ENCODE measurements at regions not wholly inside any gene's neighbourhood (a gene's known extent, or its start where the extent isn't known, plus 50 kb on each side); places are given as distances from the start of the nearest gene placed in this dataset.

- TF ChIP-seq POLR2A (IDR thresholded peaks at IDR 0.05; ENCODE audit: low read depth, low read length) (no peak), JUN (IDR thresholded peaks at IDR 0.05; ENCODE audit: borderline replicate concordance, insufficient read depth, insufficient read length, low read depth) (no peak), FOS (IDR thresholded peaks at IDR 0.05; ENCODE audit: borderline replicate concordance, insufficient read depth, low read length) (no peak), EZH2 (IDR thresholded peaks at IDR 0.05; ENCODE audit: borderline replicate concordance, low read depth, low read length, severe bottlenecking) (no peak), GATA2 (IDR thresholded peaks at IDR 0.05; ENCODE audit: insufficient read depth, insufficient read length, low read depth, low read length) (no peak), POLR2AphosphoS5 (IDR thresholded peaks at IDR 0.05; ENCODE audit: insufficient read depth, low read depth, low read length) (no peak)
- TF ChIP-seq, protein P1, sequence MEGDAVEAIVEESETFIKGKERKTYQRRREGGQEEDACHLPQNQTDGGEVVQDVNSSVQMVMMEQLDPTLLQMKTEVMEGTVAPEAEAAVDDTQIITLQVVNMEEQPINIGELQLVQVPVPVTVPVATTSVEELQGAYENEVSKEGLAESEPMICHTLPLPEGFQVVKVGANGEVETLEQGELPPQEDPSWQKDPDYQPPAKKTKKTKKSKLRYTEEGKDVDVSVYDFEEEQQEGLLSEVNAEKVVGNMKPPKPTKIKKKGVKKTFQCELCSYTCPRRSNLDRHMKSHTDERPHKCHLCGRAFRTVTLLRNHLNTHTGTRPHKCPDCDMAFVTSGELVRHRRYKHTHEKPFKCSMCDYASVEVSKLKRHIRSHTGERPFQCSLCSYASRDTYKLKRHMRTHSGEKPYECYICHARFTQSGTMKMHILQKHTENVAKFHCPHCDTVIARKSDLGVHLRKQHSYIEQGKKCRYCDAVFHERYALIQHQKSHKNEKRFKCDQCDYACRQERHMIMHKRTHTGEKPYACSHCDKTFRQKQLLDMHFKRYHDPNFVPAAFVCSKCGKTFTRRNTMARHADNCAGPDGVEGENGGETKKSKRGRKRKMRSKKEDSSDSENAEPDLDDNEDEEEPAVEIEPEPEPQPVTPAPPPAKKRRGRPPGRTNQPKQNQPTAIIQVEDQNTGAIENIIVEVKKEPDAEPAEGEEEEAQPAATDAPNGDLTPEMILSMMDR (IDR thresholded peaks at IDR 0.05; ENCODE audit: extremely low read depth in 1 of 2, insufficient read depth in 1 of 2, low read depth in 1 of 2, low read length in 2 of 2), result no peak
These were observed 298.6 kb upstream of the PPARGC1A start for GRCh38 chr4:24188459-24188858.

Measured in endothelial cell of umbilical vein (primary cell).